ENCODE measurements at regions not wholly inside any gene's neighbourhood (a gene's known extent, or its start where the extent isn't known, plus 50 kb on each side); places are given as distances from the start of the nearest gene placed in this dataset.
"Not testable (repeated sequence)": the region's sequence is repeated elsewhere in the genome, so short reads cannot be mapped to it uniquely, and the experiment has no call there.

DNA sequence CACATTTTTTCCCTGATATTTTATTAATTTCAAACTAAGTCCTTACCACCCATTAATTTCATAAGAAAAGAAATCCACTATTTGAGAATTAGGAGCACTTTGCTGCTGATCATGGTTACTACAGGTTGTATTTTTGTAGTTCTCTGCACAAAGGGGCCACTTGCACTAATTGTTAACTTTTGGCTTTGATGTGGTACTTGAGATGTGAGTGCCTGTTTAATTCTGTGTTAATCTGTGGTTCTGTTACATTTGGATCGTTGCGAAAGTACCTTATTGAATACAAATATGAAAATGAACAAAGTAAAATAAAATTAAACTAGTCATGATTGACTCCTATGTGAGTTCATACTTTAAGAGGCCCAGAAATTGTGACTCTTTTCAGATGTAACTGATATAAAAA lies 374.9 kb upstream of the RGS6 start:
- DNase-seq (ENCODE audit: low read depth): no peak

DNA sequence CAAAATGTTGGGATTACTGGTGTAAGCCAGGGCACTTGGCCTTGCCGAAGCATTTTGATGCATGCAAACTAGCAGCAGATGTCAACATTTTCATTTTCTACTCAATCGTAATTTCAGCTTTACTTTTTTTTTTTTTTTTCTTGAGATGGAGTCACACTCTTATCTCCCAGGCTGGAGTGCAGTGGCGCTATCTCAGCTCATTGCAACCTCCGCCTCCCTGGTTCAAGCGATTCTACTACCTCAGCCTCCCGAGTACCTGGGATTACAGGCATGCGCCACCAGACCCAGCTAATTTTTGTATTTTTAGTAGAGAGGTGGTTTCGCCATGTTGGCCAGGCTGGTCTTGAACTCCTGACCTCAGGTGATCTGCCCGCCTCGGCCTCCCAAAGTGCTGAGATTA lies 373.3 kb upstream of the RGS6 start:
- DNase-seq (ENCODE audit: low read depth): not testable (repeated sequence)

DNA sequence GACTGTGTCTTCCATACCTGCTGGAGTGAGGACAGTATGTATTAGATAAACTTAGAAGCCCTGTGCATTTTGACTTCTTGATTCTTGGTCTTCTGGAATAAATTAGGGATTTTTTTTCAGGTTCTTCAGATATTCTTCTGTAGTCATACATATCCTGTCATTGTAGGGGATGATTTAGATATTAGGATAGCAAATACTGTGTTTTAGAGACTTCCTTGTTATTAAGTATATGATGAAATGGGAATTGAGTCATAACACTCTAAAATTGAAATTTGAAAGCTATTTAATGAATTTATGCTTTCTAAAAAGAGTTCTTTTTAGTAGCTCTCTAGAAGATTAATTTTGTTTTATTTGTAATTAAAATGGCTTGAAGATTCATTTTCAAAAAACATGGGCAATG lies 371.5 kb upstream of the RGS6 start:
- DNase-seq (ENCODE audit: low read depth): no peak

DNA sequence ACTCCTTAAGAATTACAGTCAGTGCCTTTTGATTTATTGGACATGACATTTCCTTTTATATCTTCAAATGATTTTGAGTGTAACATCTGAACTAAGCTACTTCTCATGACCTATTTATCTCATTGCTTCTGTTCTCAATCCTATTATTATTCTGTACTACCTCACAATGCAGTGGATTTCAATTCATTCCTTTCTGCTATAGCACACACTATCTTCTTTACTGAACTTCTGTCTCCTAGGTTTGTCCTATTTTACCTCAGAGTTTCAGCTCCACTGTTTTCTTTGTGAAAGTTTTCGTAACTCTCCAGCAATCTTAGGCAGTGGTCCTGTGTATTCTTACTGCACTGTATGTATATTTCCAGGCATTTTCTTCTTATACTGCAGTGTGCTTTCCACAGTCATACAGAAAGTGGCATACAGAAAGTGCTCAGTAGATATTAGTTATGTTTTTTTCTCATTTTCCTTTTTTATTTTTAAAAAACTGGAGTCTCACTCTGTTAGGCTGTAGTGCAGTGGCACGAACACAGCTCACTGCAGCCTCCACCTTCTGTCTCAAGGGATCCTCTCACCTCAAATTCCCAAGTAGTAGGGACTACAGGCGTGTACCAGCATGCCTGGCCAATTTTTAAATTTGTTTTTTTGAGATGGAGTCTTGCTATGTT lies 368.6 kb upstream of the RGS6 start:
- DNase-seq (ENCODE audit: low read depth): no peak

DNA sequence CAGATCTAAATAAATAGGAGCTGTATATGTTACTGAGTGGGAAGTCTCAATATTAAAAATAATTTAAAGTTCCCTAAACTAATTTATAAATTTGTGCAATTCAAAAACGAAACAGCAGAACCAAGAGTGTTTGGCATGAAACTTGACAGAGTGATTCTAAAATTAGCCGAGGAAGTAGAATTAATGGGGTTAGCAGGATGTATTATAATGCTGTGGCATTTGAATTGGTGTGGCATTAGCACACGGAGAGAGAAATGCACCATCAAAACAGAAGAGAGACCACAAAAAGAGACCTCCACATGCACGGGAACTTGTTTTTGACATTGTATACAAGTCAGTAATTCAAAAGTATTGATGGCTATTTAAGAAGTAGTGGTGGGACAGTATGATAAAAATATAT lies 366.0 kb upstream of the RGS6 start:
- DNase-seq (ENCODE audit: low read depth): no peak

DNA sequence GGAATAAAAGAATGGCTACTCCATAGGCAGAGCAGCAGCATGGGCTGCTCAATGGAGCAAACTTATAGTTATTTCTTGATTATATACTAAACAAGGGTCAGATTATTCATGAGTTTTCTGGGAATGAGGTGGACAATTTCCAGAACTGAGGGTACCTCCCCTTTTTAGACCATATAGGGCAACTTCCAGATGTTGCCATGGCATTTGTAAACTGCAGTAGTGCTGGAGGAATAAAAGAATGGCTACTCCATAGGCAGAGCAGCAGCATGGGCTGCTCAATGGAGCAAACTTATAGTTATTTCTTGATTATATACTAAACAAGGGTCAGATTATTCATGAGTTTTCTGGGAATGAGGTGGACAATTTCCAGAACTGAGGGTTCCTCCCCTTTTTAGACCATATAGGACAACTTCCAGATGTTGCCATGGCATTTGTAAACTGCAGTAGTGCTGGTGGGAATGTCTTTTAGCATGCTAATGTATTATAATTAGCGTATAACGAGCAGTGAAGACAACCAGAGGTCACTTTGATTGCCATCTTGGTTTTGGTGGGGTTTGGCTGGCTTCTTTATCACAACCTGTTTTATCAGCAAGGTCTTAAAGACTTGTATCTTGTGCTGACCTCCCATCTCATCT lies 364.6 kb upstream of the RGS6 start:
- not testable (repeated sequence) for DNase-seq (ENCODE audit: low read depth)

DNA sequence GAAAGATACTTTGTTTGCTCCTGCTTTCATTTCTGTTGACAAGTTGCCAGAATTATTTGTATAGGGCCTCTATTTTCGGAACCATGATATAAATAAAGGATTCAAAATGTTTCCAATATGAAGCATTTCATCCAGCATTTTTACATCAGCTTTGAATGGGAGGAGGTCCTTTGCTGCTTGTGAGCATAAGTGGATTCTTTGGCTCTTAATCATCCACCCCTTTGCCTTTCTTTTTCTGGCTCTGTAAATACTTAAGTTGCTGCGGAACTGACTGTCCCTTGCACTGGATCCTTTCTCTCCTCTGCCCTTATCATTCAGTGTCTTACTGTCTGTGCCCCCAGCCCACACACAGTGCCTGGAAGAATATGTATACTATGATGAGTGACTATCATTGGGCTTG lies 357.3 kb upstream of the RGS6 start:
- DNase-seq (ENCODE audit: low read depth): peak; percentile 56

DNA sequence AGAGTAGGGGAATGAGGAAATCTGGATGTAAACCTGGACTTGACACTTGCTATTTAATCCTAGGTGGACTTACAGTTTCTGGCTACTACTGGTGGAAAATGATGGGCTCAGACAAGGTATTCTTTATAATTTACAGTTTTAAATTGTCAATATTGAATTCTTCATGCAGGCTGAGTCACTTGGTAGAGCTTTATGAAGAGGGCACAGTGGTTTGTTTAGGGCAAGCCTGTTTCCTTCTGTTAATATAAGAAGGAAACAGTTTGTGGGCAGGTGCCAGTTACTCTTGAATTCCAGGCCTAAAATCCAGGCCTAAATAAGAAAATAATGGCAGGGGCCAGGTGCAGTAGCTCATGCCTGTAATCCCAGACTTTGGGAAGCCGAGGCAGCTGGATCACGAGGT lies 355.8 kb upstream of the RGS6 start:
- no peak for DNase-seq (ENCODE audit: low read depth)

DNA sequence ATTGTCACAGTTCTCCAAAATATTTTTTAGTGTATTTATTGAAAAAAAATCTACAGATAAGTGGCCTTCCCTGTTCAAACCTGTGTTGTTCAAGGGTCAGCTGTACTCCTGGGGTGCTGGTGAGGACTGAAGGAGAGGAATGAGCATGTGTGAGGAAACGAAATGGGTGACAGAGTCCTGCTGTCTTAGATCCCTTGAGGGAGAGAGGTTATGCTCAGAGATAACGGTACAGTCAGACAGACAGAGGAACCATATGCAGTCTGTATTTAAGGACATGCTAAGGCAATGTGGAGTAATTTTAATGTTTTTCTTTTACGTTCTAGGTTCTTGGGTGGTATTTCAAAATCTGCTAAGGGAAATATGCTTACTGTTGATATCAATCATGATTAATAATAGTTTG lies 352.9 kb upstream of the RGS6 start:
- DNase-seq (ENCODE audit: low read depth): no peak

DNA sequence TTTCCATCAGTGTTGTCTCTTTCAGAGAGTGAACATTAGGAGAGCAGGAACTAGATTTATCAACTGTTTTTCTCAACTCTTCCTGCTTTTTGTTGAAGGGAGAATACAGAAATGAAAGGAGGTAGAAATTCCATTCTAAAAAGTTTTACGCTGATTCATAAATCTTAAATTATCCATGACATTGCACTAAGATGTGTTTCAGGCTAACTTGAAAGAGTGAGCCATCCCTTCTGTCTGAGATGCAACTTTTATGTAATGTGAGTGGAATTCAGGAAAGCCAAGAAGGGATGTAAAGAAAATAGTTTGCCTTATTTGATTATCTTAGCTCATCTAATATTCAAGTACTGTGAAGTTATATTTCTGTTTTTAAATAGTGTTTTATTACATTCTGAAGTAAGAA lies 349.5 kb upstream of the RGS6 start:
- DNase-seq (ENCODE audit: low read depth): peak; percentile 31

DNA sequence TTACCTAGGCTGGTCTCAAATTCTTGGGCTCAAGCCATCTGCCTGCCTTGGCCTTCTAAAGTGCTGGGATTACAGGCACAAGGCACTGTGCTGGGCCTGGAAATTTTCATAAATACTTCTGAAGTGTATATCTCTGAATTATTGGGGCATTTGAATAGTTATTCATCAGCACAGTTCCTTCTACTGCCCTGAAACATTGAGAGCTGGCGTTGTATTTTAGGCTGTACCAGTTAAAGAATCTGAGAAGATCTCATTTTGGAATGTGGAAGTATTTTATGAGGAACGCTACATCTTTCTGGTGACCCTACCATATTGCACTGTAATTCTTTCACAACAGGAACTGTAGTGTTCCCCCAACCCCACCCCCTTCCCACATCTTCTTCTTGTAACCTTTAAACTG lies 349.0 kb upstream of the RGS6 start:
- no peak for DNase-seq (ENCODE audit: low read depth)

DNA sequence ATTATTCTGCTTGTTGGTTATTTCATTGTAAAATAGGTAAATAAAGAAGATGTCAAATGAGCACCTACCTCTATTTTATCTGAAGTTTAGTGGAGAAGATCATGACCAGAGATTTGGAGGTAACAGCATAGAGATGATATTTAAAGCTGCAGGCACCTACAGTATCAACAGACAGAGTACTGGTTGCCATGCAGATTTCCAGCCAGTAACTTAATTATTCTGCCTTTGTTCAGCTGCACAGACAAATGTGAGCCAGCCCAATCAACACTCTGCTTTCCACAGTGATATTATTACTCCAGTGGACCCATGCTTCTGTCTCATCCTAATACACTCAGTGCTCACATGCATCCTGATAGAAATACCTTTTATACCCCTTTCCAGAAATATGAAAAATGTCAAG lies 348.5 kb upstream of the RGS6 start:
- no peak for DNase-seq (ENCODE audit: low read depth)

DNA sequence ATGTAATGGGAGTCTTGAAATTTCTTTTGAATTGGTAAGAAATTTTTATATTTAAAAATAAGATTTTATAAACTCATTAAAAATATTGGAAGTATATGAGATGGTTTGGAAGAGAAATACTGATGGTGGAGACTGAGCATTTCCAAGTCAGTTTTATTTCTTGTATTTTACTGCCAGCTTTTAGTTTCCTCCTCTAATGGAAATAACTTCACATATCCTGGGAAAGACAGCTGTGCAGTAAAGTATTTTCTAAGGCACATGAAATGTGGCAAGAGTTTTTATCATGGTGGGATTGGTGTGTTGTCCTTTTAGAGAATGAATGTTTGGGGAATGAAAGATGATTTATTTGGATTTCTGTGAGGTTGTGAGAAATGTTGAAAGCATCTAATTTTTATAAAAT lies 346.9 kb upstream of the RGS6 start:
- no peak for DNase-seq (ENCODE audit: low read depth)

DNA sequence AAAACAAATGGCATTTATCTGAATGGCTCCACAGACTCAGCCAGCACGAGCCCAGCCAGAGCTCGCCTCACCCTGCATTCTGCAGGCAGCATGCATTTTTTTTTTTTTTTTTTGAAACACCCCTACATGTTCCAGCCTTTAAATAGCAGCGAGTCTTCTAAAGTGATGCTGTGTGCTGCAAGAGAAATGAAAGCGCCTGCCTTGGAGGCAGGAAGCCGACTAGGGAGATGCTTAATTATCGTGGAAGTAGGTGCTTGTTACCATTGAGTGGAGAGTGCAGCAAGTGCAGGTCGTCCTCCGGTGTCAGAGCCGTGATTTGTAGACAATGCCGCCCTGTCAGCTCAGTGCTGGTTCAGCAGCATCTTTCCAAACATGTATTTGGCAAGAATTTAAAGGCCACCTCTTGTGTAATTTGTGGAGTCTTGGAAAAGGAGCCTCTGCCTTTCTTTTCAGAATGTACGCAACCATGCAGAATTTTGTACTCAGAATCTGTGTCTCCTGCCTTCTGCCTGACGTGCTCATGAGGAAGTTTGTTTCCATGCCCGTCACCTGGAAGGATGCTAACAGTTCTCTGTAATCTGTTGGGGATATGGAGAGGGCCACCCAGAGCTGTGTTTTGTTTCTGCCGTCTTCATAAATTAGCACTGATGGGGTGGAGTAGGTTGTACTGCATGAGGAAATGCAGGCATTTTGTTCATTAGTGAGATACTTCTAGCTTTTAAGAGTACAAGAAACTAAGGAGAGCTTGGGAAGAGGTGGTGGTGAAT lies 345.9 kb upstream of the RGS6 start:
- peak; percentile 30 for DNase-seq (ENCODE audit: low read depth)

DNA sequence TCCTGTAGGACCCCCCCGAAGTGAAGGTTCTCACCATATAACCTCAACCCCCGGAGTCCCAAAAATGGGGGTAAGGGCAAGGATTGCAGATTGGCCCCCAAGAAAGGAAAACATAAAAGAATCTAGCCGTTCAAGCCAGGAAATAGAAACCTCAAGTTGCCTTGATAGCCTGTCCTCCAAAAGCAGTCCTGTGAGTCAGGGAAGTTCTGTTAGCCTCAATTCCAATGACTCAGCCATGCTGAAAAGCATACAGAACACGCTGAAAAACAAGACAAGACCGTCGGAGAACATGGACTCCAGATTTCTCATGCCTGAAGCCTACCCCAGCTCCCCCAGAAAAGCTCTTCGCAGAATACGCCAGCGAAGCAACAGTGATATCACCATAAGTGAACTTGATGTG lies 344.2 kb upstream of the RGS6 start:
- DNase-seq (ENCODE audit: low read depth): peak; percentile 38

DNA sequence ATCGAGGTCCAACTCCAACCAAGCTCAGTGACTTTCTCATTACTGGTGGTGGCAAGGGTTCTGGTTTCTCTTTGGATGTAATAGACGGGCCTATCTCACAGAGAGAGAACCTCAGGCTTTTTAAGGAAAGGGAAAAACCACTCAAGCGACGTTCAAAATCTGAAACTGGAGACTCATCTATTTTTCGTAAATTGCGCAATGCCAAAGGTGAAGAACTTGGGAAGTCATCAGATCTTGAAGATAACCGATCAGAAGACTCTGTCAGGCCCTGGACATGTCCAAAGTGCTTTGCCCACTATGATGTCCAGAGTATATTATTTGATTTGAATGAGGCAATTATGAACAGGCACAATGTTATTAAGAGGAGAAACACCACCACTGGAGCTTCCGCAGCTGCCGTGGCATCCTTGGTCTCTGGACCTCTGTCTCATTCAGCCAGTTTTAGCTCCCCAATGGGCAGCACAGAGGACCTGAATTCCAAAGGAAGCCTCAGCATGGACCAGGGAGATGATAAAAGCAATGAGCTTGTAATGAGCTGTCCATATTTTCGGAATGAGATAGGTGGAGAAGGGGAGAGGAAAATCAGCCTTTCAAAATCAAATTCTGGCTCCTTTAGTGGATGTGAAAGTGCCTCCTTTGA lies 343.5 kb upstream of the RGS6 start:
- peak; percentile 78 for DNase-seq (ENCODE audit: low read depth)

DNA sequence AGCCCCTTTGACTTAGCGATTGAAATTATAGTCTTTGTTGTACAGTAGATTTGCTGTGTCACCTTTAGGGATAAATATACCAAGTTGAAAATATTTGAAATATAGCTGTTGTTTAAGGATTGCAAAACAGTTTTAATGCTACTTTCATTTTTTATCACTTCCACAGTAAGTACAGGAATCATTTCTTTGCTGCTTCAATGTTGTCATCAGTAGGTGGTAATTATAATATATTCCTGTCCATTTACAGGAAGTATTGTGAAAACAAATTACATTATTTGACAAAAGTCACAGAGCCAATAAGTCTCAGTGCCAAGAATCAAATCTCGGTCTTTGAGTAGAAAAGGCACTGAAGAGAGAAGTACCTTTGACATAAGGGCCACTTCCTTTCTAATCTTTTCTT lies 342.6 kb upstream of the RGS6 start:
- no peak for DNase-seq (ENCODE audit: low read depth)

DNA sequence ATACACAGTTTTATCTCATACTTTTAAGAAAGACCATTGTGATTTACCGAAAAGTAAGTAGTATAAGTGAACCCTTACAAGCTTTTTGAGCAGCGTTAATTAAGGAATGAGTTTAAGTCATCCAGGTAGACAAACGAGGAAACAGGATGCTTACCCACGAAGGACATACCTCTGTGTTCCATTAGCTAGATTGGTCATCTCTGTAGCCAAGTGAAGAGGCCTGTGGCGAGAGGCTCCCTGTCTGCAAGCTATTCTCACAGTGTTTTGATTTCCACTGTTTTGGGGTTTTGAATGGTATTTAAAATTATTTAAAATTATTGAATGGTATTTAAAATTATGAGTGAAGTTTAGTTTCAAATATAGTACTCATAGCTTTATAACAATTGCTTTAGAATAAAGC lies 342.1 kb upstream of the RGS6 start:
- no peak for DNase-seq (ENCODE audit: low read depth)

DNA sequence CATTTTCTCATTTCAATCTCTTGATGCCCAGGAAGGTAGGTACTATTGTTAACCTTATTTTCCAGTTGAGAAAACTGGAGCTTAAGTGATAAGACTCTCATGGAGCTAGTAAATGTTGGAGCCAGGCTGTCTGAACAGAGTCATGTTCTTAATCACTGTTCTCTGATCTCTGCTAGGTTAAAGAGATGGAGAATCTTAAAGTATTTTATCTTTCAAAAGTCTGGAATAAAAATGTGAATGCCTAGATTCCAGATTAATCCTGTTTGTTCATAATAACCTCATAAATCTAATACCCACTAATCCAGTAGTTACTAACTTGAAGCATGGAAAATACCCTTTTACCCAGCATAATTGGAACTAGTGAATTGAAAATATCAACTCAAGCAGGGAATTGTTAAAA lies 341.0 kb upstream of the RGS6 start:
- DNase-seq (ENCODE audit: low read depth): no peak

DNA sequence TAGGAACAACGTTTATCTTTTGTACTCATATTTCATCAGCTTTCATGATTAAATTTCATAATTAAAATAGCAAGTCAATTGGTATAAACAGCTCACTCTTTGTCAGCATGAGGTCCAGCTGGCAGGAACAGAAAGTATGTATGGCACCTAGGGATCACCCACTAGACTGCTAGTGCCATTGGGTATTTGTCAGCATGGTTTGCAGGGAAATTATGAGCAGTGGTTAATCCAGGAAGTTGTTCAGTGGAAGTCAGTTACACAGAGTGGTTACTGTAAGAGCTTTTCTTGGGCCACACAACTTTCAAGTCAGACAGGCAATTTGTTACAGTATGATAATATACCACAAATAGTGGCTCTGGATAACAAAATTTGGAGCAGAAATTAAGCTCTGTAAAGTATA lies 340.3 kb upstream of the RGS6 start:
- peak; percentile 76 for DNase-seq (ENCODE audit: low read depth)

DNA sequence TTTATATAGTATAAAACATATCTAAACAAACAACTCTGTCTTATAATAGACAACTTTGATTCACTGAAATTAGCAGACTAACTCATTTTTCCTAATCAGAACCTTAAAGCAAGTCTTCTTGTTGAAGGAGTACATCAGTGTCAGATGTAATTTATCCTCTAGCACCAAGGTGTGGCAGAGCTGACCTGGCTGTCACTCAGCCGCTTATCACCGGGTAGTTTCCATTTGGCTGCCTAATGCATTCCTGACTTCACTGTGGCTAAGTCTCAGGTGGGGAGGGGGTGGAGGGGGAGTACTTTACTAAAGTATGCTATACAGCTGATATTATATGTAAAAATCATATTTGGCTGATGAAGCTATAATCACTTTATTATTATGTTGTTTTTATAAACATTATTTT lies 339.9 kb upstream of the RGS6 start:
- no peak for DNase-seq (ENCODE audit: low read depth)

DNA sequence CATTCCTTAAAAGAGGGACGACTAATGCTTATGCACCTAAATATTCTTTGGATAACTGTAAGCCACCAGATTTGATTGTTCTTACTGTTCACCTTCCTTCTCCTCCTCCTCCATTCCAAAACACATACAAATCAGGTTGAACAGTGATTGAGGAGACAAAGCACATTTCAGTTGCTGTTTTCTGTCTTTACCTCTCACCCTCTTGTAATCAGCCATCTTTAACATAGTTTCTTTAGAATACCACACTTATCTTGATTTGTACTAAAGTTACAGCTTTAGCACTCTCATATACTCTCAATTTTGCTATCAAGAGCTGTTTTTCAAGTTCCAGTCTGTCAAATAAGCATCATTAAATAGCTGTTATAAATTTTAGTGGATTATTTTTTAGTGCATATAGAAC lies 338.3 kb upstream of the RGS6 start:
- no peak for DNase-seq (ENCODE audit: low read depth)

Measured in myocyte (in vitro differentiated cells).